IMR-90 (cell line): ENCODE measurements at regions not wholly inside any gene's neighbourhood (a gene's known extent, or its start where the extent isn't known, plus 50 kb on each side); places are given as distances from the start of the nearest gene placed in this dataset.

Experiments used
- ATAC-seq: fragments of 200-7000 bp; cut with Tn5 transposase; 2 replicates; pipeline ENCODE4 v1.9.1; 2020; ENCODE audit warnings: low read depth, mild to moderate bottlenecking, moderate library complexity
- BruUV-seq: library from RNA; stranded (reverse); fragments of 400-500 nt; replicated peaks from 2 replicates; lab custom pipeline; 2021; lab: Mats Ljungman, UMichigan
- CTCF ChIA-PET: fragments of 300-600 bp; formaldehyde crosslinking; extraction: SDS; loops from one replicate; lab custom pipeline; 2021; ENCODE audit warnings: antibody characterized with exemption; lab: Yijun Ruan, JAX
- POLR2A ChIA-PET: fragments of 300-600 bp; sonication (Branson Sonifier 250); formaldehyde crosslinking; loops from one replicate; lab custom pipeline; 2022; ENCODE audit warnings: antibody characterized with exemption; ENCODE audit not compliant: unreplicated experiment; lab: Charles Lee
- DNase-seq: peaks from one replicate; pipeline ENCODE4 v3.0.0; 2013
- H2AFZ ChIP-seq: replicated peaks from 2 replicates; pipeline ENCODE3; 2013; ENCODE audit warnings: low read length, mild to moderate bottlenecking; ENCODE audit not compliant: poor library complexity
- H2AK5ac ChIP-seq: 2 replicates; pipeline ENCODE4 v1.6.1; 2013; ENCODE audit warnings: low read depth, low read length, inconsistent platforms
- H2AK9ac ChIP-seq: replicated peaks from 2 replicates; pipeline ENCODE3; 2013; ENCODE audit warnings: mild to moderate bottlenecking, low read depth, low read length, moderate library complexity; ENCODE audit not compliant: poor library complexity
- H2BK120ac ChIP-seq: 2 replicates; pipeline ENCODE4 v1.6.1; 2013; ENCODE audit warnings: low read depth, low read length, inconsistent platforms
- H2BK15ac ChIP-seq: 3 replicates; pipeline ENCODE4 v1.6.1; 2013; ENCODE audit warnings: low read depth, low read length, inconsistent platforms
- H2BK20ac ChIP-seq: 2 replicates; pipeline ENCODE4 v1.6.1; 2013; ENCODE audit warnings: low read depth, mild to moderate bottlenecking, inconsistent platforms, low read length, moderate library complexity
- H2BK5ac ChIP-seq: 2 replicates; pipeline ENCODE4 v1.6.1; 2013; ENCODE audit warnings: mild to moderate bottlenecking, low read depth, low read length, inconsistent platforms; ENCODE audit not compliant: poor library complexity, severe bottlenecking
- H3K14ac ChIP-seq: replicated peaks from 2 replicates; pipeline ENCODE4 v1.6.1; 2013; ENCODE audit warnings: low read depth, low read length, inconsistent platforms
- H3K18ac ChIP-seq: 2 replicates; pipeline ENCODE4 v1.6.1; 2013; ENCODE audit warnings: low read depth, low read length, control low read depth
- H3K23ac ChIP-seq: 2 replicates; pipeline ENCODE4 v1.6.1; 2013; ENCODE audit warnings: low read depth, low read length, inconsistent platforms
- H3K27ac ChIP-seq: 2 replicates; pipeline ENCODE4 v1.5.1; 2013; ENCODE audit warnings: mild to moderate bottlenecking, control low read depth, low read length; ENCODE audit not compliant: insufficient read depth
- H3K27me3 ChIP-seq: 2 replicates; pipeline ENCODE4 v1.6.1; 2013; ENCODE audit warnings: low read length; ENCODE audit not compliant: control insufficient read depth, insufficient read depth
- H3K36me3 ChIP-seq: 2 replicates; pipeline ENCODE4 v1.6.1; 2013; ENCODE audit warnings: low read length, mixed read lengths; ENCODE audit not compliant: control insufficient read depth, insufficient read depth
- H3K4ac ChIP-seq: 2 replicates; pipeline ENCODE4 v1.6.1; 2013; ENCODE audit warnings: low read depth, low read length, inconsistent platforms
- H3K4me1 ChIP-seq: 2 replicates; pipeline ENCODE4 v1.6.1; 2013; ENCODE audit warnings: low read length, mixed read lengths; ENCODE audit not compliant: control insufficient read depth, insufficient read depth
- H3K4me2 ChIP-seq: 2 replicates; pipeline ENCODE4 v1.6.1; 2013; ENCODE audit warnings: low read depth, mild to moderate bottlenecking, control low read depth, low read length, moderate library complexity
- H3K4me3 ChIP-seq: 2 replicates; pipeline ENCODE4 v1.5.1; 2013; ENCODE audit warnings: low read depth, mild to moderate bottlenecking, control low read depth, low read length, moderate library complexity; ENCODE audit not compliant: insufficient read depth
- H3K56ac ChIP-seq: 2 replicates; pipeline ENCODE4 v1.6.1; 2013; ENCODE audit warnings: low read length, inconsistent platforms; ENCODE audit not compliant: insufficient read depth; ENCODE audit errors: extremely low read depth
- H3K79me1 ChIP-seq, 2 experiments: 2 replicates each; pipeline ENCODE4 v1.6.1; 2013; ENCODE audit warnings: low read length in 2 of 2, inconsistent platforms in 1 of 2, low read depth in 1 of 2
- H3K9ac ChIP-seq: 2 replicates; pipeline ENCODE4 v1.6.1; 2013; ENCODE audit warnings: low read depth, low read length, control low read depth
- H3K9me1 ChIP-seq: 2 replicates; pipeline ENCODE4 v1.6.1; 2013; ENCODE audit warnings: low read length, inconsistent platforms; ENCODE audit not compliant: insufficient read depth
- H3K9me3 ChIP-seq: 2 replicates; pipeline ENCODE4 v1.6.1; 2013; ENCODE audit warnings: low read length; ENCODE audit not compliant: control insufficient read depth, insufficient read depth
- H4K20me1 ChIP-seq: 2 replicates; pipeline ENCODE4 v1.6.1; 2013; ENCODE audit warnings: low read length, inconsistent platforms; ENCODE audit not compliant: insufficient read depth
- H4K5ac ChIP-seq: 2 replicates; pipeline ENCODE4 v1.6.1; 2013; ENCODE audit warnings: mild to moderate bottlenecking, low read depth, low read length, control low read depth
- H4K8ac ChIP-seq, 2 experiments: 2 replicates each; pipeline ENCODE4 v1.6.1; 2013; ENCODE audit warnings: low read depth in 2 of 2, low read length in 2 of 2, control low read depth in 1 of 2, inconsistent platforms in 1 of 2
- H4K91ac ChIP-seq: 2 replicates; pipeline ENCODE4 v1.6.1; 2013; ENCODE audit warnings: low read depth, low read length, inconsistent platforms; ENCODE audit not compliant: insufficient read depth
- FOS ChIP-seq: fragments of 150-350 bp; IDR thresholded peaks from 2 replicates; pipeline ENCODE4 v1.6.1; 2016; ENCODE audit warnings: low read depth, low read length
- MAFK ChIP-seq: IDR thresholded peaks from 2 replicates; pipeline ENCODE4 v1.6.1; 2012; ENCODE audit warnings: low read depth, low read length, improper control_type of control experiment
- NFE2L2 ChIP-seq: fragments of 150-350 bp; IDR thresholded peaks from 2 replicates; pipeline ENCODE4 v1.6.1; 2016; ENCODE audit warnings: low read depth, mild to moderate bottlenecking, low read length
- WGBS, 2 experiments: methylation state at CpG; one replicate each; pipeline versions ENCODE4 v1.1.5 to v1.1.7; 2013; ENCODE audit warnings: missing lambda C conversion rate in 2 of 2; ENCODE audit not compliant: insufficient read length in 1 of 2; ENCODE audit errors: extremely low coverage in 2 of 2; 5-methylcytosine and 5-hydroxymethylcytosine counted together
- dilution Hi-C: fragments of 300-500 bp; cut with HindIII; formaldehyde crosslinking; loops from one replicate; pipeline ENCODE4 v1.14.3; 2018; ENCODE audit warnings: low sequenced_read_pairs; ENCODE audit not compliant: unreplicated experiment
- in situ Hi-C: fragments of 300-500 bp; cut with MboI; formaldehyde crosslinking; loops from 3 replicates; pipeline ENCODE4 v1.14.3; 2019; ENCODE audit warnings: low sequenced_read_pairs, inconsistent platforms, mixed read lengths
- intact Hi-C: fragments of 100-400 bp; cut with micrococcal nuclease; formaldehyde crosslinking; loops from 2 replicates; pipeline ENCODE4 v1.10.0; 2022

DNA sequence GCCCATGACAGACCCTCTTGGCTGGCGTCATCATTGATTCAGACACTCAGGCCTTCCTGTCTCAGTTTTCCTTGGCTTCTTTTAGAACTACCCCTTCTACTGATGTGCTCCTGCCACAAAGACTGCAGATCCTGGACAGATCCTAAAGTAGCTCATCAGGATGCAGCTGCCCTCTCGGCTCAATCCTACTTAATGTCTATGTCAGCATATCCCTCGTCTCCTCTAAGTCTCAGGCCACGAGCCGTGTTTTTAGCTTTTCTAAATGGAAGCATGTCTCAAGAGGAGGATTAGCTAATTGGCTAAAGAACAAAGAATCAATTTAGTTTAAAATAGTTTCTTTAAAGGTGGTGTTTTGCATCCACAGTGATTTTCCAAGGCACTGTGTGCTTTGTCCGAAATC is 447.7 kb downstream of the STIM2 start:
- Histone ChIP-seq H3K9ac (no peak overlapping the region), H3K4ac (no peak overlapping the region), H4K20me1 (no peaks in the 10 kb centered on the region), H3K27ac (no peak overlapping the region), H4K8ac (no peak overlapping the region), H2BK20ac (no peak overlapping the region), H3K18ac (no peak overlapping the region), H3K79me1 (no peaks in the 10 kb centered on the region), H3K56ac (no peak overlapping the region), H3K27me3 (no peaks in the 10 kb centered on the region), H3K23ac (no peak overlapping the region), H3K14ac (no peak overlapping the region), H3K4me2 (no peak overlapping the region), H4K5ac (no peak overlapping the region), H2BK120ac (no peak overlapping the region), H3K4me1 (no peaks in the 10 kb centered on the region), H2BK15ac (no peak overlapping the region), H2AK9ac (no peak overlapping the region), H3K4me3 (no peak overlapping the region), H2BK5ac (no peak overlapping the region), H3K36me3 (no peaks in the 10 kb centered on the region), H2AFZ (no peak overlapping the region), H4K91ac (no peak overlapping the region), H2AK5ac (no peak overlapping the region), H3K9me1 (no peaks in the 10 kb centered on the region), H3K9me3 (0 out of 2 replicates have a peak, but pooled peaks cover 2% of the 10 kb centered on the region)
- in situ Hi-C loops (no loop called here), dilution Hi-C loops (no loop called here), intact Hi-C loops (no loop called here)
- ATAC-seq = no peak
- CTCF ChIA-PET = no interaction called here
- DNase-seq = no peak
- no TSS peak for BruUV-seq
- POLR2A ChIA-PET = no interaction called here
- WGBS, 2 experiments = 67% methylated on average over 1 of the region's 6 CpGs; no CpG with 5 or more reads in 1 of the 2 experiments
- TF ChIP-seq MAFK (peak; percentile 62), NFE2L2 (no peak), FOS (no peak)
